WTC11 (cell line): ENCODE measurements at regions not wholly inside any gene's neighbourhood (a gene's known extent, or its start where the extent isn't known, plus 50 kb on each side); places are given as distances from the start of the nearest gene placed in this dataset.

ENCODE experiments used
- ATF6 ChIP-seq: sonication (generic); formaldehyde crosslinking; IDR thresholded peaks from 2 replicates; pipeline ENCODE4 v1.8.1; 2023; ENCODE audit warnings: mild to moderate bottlenecking, missing genetic modification reagents
- CREB1 ChIP-seq: sonication (generic); formaldehyde crosslinking; IDR thresholded peaks from 2 replicates; pipeline ENCODE4 v1.8.0; 2023; ENCODE audit warnings: mild to moderate bottlenecking, missing genetic modification reagents

- no peak for TF ChIP-seq CREB1 (CRISPR knock-in tag)
- TF ChIP-seq ATF6 = no peak
Observed at GRCh38 chr9:71557310-71557709, 211.0 kb downstream of the CEMIP2 start.
